GM18861 (cell line): ENCODE measurements at regions not wholly inside any gene's neighbourhood (a gene's known extent, or its start where the extent isn't known, plus 50 kb on each side); places are given as distances from the start of the nearest gene placed in this dataset.
"Not testable (repeated sequence)": the region's sequence is repeated elsewhere in the genome, so short reads cannot be mapped to it uniquely, and the experiment has no call there.

Experiments
- ATAC-seq: cut with Tn5 transposase; IDR thresholded peaks from one replicate; pipeline ENCODE4 v1.9.1; 2021; ENCODE audit not compliant: unreplicated experiment

DNA sequence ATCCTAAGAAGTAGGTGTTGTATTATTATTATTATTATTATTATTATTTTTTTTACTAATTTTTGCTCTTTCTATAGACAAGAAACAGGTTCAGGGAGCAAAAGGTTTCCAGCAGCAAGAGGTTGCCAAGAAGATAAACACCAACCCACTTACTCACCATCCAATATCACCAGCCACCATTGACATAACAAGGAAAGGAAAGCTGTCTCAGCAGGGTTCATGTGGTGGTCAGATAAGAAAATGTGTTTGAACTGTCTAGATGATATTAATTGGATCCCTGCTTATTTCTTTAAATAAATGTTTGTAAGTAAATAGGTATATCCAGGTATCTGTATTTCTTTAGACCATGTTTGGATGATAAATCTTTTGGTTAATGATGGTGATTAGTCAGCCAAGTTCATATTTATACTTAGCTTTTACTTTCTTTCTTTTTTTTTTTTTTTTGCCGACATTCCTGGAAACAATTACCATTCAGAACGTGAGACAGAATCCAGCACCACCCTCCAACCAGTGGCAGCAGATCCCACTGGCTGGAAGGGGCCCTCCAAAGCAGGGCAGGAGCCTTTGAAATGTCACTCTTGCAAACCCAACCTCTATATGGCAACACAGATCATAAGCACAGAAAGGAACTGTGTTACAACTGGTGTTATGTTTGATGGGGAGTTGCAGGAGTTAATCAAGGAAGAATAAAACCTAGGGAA, 139.2 kb upstream of the ECI2 start:
- ATAC-seq: no peak

DNA sequence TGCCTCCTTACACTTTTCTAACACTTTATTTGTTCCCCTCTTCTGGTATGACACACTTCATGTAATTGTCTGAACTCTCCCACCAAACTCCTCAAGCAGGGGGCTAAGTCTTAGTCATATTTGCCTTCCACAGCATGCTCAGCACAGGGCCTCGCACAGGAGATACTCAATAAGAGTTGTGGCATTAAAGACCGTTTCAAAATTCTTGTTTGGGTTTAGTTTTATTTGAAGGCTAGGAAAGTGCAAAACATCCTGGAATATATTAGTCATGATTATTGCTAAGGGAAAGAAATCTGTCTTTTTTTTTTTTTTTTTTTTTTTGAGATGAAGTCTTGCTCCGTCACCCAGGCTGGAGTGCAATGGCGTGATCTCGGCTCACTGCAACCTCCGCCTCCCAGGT, 137.6 kb upstream of the ECI2 start:
- ATAC-seq: no peak

GRCh38 chr6:4271761-4272470, 136.5 kb upstream of the ECI2 start:
- no peak for ATAC-seq

DNA sequence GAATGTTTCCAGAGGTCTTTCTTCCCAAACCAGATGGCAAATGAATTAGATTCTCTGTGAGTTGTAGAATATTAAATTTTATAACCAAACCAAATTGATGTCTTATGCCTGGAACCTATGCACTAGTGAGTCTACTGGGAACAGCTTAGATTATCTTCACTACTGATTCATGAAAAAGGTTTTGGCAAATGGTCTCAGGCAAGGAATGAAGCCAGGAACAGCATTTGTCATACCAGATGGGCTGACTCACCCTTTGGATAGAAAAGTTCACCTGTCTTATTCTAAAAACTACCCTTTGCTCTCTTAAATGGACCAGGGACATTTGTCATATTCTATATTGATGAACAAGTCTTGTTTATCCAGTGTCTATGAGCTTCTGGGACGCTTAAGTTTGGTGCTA, 135.4 kb upstream of the ECI2 start:
- no peak for ATAC-seq

DNA sequence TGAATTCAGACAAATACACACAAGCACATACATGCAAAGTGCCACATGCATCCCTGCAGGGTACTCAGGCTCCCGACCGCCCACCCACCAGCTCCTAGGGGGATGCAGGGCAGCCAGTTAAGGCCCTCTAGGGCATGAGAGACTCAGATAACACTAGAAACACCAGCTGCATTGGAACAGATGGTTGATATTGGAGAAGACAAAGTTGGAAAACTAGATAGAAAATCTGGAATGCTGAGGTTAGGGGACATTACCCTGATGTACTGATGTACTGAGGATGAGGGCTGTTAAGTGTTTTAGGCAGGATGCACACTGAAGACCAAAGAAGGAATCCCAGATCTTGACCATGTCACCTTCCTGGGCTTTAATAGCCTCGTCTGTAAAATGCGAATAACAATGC, 134.6 kb upstream of the ECI2 start:
- no peak for ATAC-seq

DNA sequence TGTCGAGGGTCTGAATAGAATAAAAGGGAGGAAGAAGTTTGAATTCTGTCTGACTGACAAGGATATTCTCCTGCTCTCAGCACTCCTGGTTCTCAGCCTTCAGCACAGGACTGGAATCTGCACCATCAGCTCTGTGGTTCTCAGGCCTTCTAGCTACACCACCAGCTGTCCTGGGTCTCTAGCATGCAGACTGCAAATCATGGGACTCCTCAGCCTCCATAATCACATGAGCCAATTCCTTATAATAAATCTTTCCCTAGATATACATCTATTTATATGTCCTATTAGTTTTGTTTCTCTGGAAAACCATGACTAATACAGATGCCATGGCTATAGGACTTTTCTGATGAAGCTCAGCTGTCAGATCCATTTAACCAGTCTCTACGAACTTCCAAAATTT, 132.8 kb upstream of the ECI2 start:
- no peak for ATAC-seq

GRCh38 chr6:4265740-4266139, 130.4 kb upstream of the ECI2 start:
- ATAC-seq: no peak

DNA sequence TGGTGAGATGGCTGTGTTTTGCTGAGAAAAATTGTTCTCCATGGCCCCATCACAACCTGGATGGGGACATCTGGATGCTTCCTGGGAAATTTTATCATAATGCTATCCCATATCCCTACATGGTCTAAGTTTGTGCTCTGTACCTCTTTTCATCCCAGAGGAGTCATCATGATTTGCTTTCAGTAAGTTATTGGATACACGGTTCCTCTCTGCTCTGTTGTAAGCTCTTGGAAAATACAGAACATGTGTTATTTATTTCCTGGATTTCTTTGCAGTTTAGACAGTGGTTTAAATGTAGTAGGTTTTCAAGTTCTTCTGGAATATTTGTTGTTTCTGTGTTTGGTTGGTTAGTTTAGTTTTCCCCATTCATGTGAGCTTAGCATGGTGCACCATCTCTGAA, 129.2 kb upstream of the ECI2 start:
- no peak for ATAC-seq

DNA sequence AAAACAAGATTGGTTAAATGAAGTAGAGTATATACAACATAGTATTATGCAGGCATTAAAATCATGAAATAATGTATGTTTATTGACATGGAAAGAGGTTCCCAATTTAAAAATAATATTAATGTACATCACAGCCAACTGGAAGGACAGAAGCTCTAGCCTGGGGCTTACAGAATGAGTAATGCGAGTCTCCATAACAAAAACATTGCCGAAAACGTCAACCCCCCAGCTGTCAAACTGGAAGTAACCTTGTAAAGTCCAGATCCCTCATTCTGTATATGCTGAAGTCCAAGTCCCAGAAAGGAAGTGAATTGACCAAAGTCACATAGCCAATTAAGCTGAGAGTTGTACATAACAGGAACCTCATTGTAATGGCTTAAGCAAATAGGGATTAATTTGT, 128.7 kb upstream of the ECI2 start:
- ATAC-seq: no peak

DNA sequence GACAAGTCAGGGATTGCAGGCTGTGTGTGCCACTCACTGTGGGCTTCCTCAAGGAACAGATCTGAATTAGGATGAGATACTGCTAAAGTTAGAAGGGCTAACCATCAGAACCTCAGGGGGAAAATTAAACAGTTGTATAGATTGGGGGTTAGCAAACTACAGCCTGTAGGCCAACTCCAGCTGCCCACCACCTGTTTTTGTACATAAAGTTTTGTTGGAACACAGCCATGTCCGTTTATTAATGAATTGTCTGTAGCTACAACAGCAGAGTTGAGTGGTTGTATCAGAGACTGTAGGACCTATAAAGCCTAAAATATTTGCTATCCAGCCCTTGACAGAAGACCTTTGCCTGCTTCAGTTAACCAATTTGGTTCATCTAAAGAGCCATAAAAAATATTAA, 127.2 kb upstream of the ECI2 start:
- ATAC-seq: no peak

DNA sequence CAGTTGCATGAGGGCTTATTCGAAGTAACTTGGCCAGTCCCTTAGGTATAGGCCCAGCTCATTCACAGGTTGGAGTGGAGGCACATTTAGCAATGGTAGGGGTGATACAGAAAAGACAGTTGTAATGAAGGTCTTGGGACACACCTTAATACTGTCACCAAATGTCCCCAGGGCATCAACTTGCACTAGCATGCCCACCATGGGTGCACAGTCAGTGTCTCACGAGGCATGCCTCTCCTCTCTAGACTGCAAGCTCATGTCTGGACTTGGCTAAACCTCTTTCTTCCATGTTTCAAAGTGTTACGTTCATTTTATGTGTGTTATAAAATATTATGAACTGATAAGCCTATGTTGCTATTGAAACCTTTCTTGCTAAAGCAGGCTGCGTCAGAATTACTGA, 124.0 kb upstream of the ECI2 start:
- ATAC-seq: no peak

DNA sequence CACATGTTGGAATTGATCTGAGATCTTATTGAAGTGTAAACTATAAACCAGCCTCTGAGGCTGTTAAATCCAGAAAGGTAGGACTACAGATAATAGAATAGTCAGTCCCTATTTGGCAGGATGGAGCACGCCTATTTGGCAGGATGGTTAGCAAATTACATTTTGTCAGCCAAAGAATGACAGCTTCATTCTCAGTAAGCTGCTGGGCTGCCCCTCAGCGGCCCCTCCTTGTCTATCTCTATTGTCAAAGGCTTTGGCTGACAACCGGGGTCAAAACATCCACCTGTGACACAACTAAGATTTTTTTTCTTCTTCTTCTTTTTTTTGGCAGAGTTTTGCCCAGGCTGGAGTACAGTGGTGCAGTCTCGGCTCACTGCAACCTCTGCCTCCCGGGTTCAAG, 123.4 kb upstream of the ECI2 start:
- no peak for ATAC-seq

GRCh38 chr6:4256969-4257368, 121.6 kb upstream of the ECI2 start:
- ATAC-seq: no peak

- ATAC-seq: no peak
These were observed 118.3 kb upstream of the ECI2 start for GRCh38 chr6:4253604-4254231.

GRCh38 chr6:4252445-4252844, 117.1 kb upstream of the ECI2 start:
- not testable (repeated sequence) for ATAC-seq

- no peak for ATAC-seq
These were observed 115.3 kb upstream of the ECI2 start for GRCh38 chr6:4250645-4251044.

- not testable (repeated sequence) for ATAC-seq
These were observed 108.5 kb upstream of the ECI2 start for GRCh38 chr6:4243832-4244231.

GRCh38 chr6:4243237-4243636, 107.9 kb upstream of the ECI2 start:
- ATAC-seq: no peak

GRCh38 chr6:4242601-4243000, 107.2 kb upstream of the ECI2 start:
- no peak for ATAC-seq

DNA sequence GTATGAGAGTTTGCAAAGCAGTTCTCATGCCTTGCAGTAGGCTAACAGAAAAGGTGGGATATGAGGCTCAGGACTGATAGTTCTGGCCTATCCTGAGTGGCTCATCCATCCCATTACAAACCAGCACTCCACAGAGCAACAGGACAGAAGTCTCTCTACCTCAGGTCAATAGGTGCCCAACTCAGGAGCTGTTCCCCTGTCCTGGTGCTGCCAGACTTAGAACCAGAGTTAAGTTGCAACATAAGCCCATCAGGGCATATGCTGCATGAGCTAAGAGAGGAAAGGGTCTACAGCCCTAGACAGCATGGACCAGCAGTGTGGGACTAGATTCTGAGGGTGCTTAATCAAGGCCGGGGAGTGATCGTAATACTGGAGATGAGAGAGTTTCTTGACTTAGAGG, 104.8 kb upstream of the ECI2 start:
- ATAC-seq: no peak

DNA sequence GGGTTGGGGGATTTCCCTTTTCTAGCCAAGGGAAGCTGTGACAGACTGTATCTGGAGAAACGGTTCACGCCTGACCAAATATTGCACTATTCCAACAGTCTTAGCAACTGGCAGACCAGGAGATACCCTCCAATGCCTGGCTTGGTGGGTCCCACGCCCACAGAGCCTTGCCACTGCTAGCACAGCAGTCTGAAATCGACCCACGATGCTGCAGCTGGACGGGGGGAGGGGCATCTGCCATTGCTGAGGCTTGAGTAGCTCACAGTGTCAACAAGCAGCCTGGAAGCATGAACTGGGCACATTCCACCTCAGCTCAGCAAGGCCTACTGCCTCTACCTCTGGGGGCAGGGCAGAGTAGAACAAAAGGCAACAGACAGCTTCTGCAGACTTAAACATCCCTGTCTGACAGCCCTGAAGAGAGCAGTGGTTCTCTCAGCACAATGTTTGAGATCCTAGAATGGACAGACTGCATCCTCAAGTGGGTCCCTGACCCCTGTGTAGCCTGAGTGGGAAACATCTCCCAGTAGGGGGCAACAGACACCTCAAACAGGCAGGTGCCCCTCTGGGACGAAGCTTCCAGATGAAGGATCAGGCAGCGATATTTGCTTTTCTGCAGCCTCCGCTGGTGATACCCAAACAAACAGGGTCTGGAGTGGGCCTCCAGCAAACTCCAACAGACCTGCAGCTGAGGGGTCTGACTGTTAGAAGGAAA, 89.9 kb upstream of the ECI2 start:
- no peak for ATAC-seq
